ENCODE measurements at regions not wholly inside any gene's neighbourhood (a gene's known extent, or its start where the extent isn't known, plus 50 kb on each side); places are given as distances from the start of the nearest gene placed in this dataset.

GRCh38 chr7:66576646-66577045 lies 52.0 kb upstream of the KCTD7 start:
- FAIRE-seq (no peak), DNase-seq (ENCODE audit: insufficient read length, low spot score) (no peak)
- no peak for TF ChIP-seq SPI1 (IDR thresholded peaks at IDR 0.05; ENCODE audit: low read depth, low read length)
- no peak for TF ChIP-seq PAX5 (IDR thresholded peaks at IDR 0.05; ENCODE audit: insufficient read depth, low read length, severe bottlenecking)
- TF ChIP-seq POLR2A (IDR thresholded peaks at IDR 0.05; ENCODE audit: low read depth, low read length) = no peak
- TF ChIP-seq POLR2AphosphoS5 (IDR thresholded peaks at IDR 0.05; ENCODE audit: low read depth, low read length) = no peak
- TF ChIP-seq POU2F2 (IDR thresholded peaks at IDR 0.05; ENCODE audit: low read depth, low read length) = no peak
- no peak for TF ChIP-seq TAF1 (IDR thresholded peaks at IDR 0.05; ENCODE audit: low read depth, low read length)

Measured in GM12891 (cell line).